ENCODE measurements at regions not wholly inside any gene's neighbourhood (a gene's known extent, or its start where the extent isn't known, plus 50 kb on each side); places are given as distances from the start of the nearest gene placed in this dataset.

GRCh38 chr15:98226578-98226977 lies 266.1 kb downstream of the ARRDC4 start:
- no peak for TF ChIP-seq EZH2 (IDR thresholded peaks at IDR 0.05)
- no peak for TF ChIP-seq FOXP2 (optimal IDR thresholded peaks at IDR 0.05; ENCODE audit: control extremely low read depth, extremely low read length, insufficient read depth)
- no peak for TF ChIP-seq POLR2AphosphoS5 (IDR thresholded peaks at IDR 0.05; ENCODE audit: borderline replicate concordance, low read depth, low read length)
- H3K9ac ChIP-seq (ENCODE audit: insufficient read length) = no peak overlapping the region
- no peaks in the 10 kb centered on the region for H3K9me3 ChIP-seq (ENCODE audit: low read depth, low read length)
- H3K36me3 ChIP-seq (ENCODE audit: insufficient read depth, low read length) = no peaks in the 10 kb centered on the region
- H3K27ac ChIP-seq = no peak overlapping the region
- DNase-seq (ENCODE audit: low read depth, low spot score) = no peak
- no peak overlapping the region for H3K4me3 ChIP-seq

GRCh38 chr15:98228846-98229245 lies 268.3 kb downstream of the ARRDC4 start:
- H3K36me3 ChIP-seq (ENCODE audit: insufficient read depth, low read length) = no peaks in the 10 kb centered on the region
- no peak overlapping the region for H3K4me3 ChIP-seq
- no peak for DNase-seq (ENCODE audit: low read depth, low spot score)
- no peak overlapping the region for H3K27ac ChIP-seq
- H3K9ac ChIP-seq (ENCODE audit: insufficient read length) = no peak overlapping the region
- no peak for TF ChIP-seq EZH2 (IDR thresholded peaks at IDR 0.05)
- no peak for TF ChIP-seq POLR2AphosphoS5 (IDR thresholded peaks at IDR 0.05; ENCODE audit: borderline replicate concordance, low read depth, low read length)
- TF ChIP-seq FOXP2 (optimal IDR thresholded peaks at IDR 0.05; ENCODE audit: control extremely low read depth, extremely low read length, insufficient read depth) = no peak
- no peaks in the 10 kb centered on the region for H3K9me3 ChIP-seq (ENCODE audit: low read depth, low read length)

GRCh38 chr15:98230975-98231374 lies 270.5 kb downstream of the ARRDC4 start:
- Histone ChIP-seq H3K9me3 (ENCODE audit: low read depth, low read length) (no peaks in the 10 kb centered on the region), H3K4me3 (no peak overlapping the region)
- TF ChIP-seq POLR2AphosphoS5 (IDR thresholded peaks at IDR 0.05; ENCODE audit: borderline replicate concordance, low read depth, low read length) = no peak
- TF ChIP-seq FOXP2 (optimal IDR thresholded peaks at IDR 0.05; ENCODE audit: control extremely low read depth, extremely low read length, insufficient read depth) = no peak
- TF ChIP-seq EZH2 (IDR thresholded peaks at IDR 0.05) = no peak

GRCh38 chr15:98231696-98232440 lies 271.4 kb downstream of the ARRDC4 start:
- no peaks in the 10 kb centered on the region for H3K36me3 ChIP-seq (ENCODE audit: insufficient read depth, low read length)
- no peak overlapping the region for H3K9ac ChIP-seq (ENCODE audit: insufficient read length)
- no peak for TF ChIP-seq EZH2 (IDR thresholded peaks at IDR 0.05)
- TF ChIP-seq POLR2AphosphoS5 (IDR thresholded peaks at IDR 0.05; ENCODE audit: borderline replicate concordance, low read depth, low read length) = no peak
- TF ChIP-seq FOXP2 (optimal IDR thresholded peaks at IDR 0.05; ENCODE audit: control extremely low read depth, extremely low read length, insufficient read depth) = no peak
- no peak for DNase-seq (ENCODE audit: low read depth, low spot score)
- no peak overlapping the region for H3K27ac ChIP-seq
- no peak overlapping the region for H3K4me3 ChIP-seq
- H3K9me3 ChIP-seq (ENCODE audit: low read depth, low read length) = no peaks in the 10 kb centered on the region

More at GRCh38 chr15:98230975-98231374, 270.5 kb downstream of the ARRDC4 start:
- Histone ChIP-seq H3K27ac (no peak overlapping the region), H3K9ac (ENCODE audit: insufficient read length) (no peak overlapping the region), H3K36me3 (ENCODE audit: insufficient read depth, low read length) (no peaks in the 10 kb centered on the region)
- DNase-seq (ENCODE audit: low read depth, low spot score) = no peak

- H3K27ac ChIP-seq = no peak overlapping the region
- H3K9me3 ChIP-seq (ENCODE audit: low read depth, low read length) = no peaks in the 10 kb centered on the region
- DNase-seq (ENCODE audit: low read depth, low spot score) = no peak
- H3K9ac ChIP-seq (ENCODE audit: insufficient read length) = no peak overlapping the region
- no peak for TF ChIP-seq EZH2 (IDR thresholded peaks at IDR 0.05)
- TF ChIP-seq FOXP2 (optimal IDR thresholded peaks at IDR 0.05; ENCODE audit: control extremely low read depth, extremely low read length, insufficient read depth) = no peak
- no peak for TF ChIP-seq POLR2AphosphoS5 (IDR thresholded peaks at IDR 0.05; ENCODE audit: borderline replicate concordance, low read depth, low read length)
- H3K4me3 ChIP-seq = no peak overlapping the region
- H3K36me3 ChIP-seq (ENCODE audit: insufficient read depth, low read length) = no peaks in the 10 kb centered on the region
Measured at GRCh38 chr15:98232761-98233160, 272.3 kb downstream of the ARRDC4 start.

GRCh38 chr15:98233873-98234272 lies 273.4 kb downstream of the ARRDC4 start:
- no peak for DNase-seq (ENCODE audit: low read depth, low spot score)
- Histone ChIP-seq H3K9ac (ENCODE audit: insufficient read length) (no peak overlapping the region), H3K9me3 (ENCODE audit: low read depth, low read length) (no peaks in the 10 kb centered on the region), H3K36me3 (ENCODE audit: insufficient read depth, low read length) (no peaks in the 10 kb centered on the region), H3K27ac (no peak overlapping the region), H3K4me3 (no peak overlapping the region)
- no peak for TF ChIP-seq POLR2AphosphoS5 (IDR thresholded peaks at IDR 0.05; ENCODE audit: borderline replicate concordance, low read depth, low read length)
- TF ChIP-seq EZH2 (IDR thresholded peaks at IDR 0.05) = no peak
- no peak for TF ChIP-seq FOXP2 (optimal IDR thresholded peaks at IDR 0.05; ENCODE audit: control extremely low read depth, extremely low read length, insufficient read depth)

- H3K4me3 ChIP-seq = no peak overlapping the region
- H3K27ac ChIP-seq = no peak overlapping the region
- no peaks in the 10 kb centered on the region for H3K36me3 ChIP-seq (ENCODE audit: insufficient read depth, low read length)
- DNase-seq (ENCODE audit: low read depth, low spot score) = no peak
- no peaks in the 10 kb centered on the region for H3K9me3 ChIP-seq (ENCODE audit: low read depth, low read length)
- H3K9ac ChIP-seq (ENCODE audit: insufficient read length) = no peak overlapping the region
- no peak for TF ChIP-seq POLR2AphosphoS5 (IDR thresholded peaks at IDR 0.05; ENCODE audit: borderline replicate concordance, low read depth, low read length)
- no peak for TF ChIP-seq EZH2 (IDR thresholded peaks at IDR 0.05)
- no peak for TF ChIP-seq FOXP2 (optimal IDR thresholded peaks at IDR 0.05; ENCODE audit: control extremely low read depth, extremely low read length, insufficient read depth)
Measured at GRCh38 chr15:98240303-98240702, 279.8 kb downstream of the ARRDC4 start.

GRCh38 chr15:98241032-98241554 lies 280.6 kb downstream of the ARRDC4 start:
- Histone ChIP-seq H3K9ac (ENCODE audit: insufficient read length) (no peak overlapping the region), H3K27ac (no peak overlapping the region), H3K9me3 (ENCODE audit: low read depth, low read length) (no peaks in the 10 kb centered on the region), H3K4me3 (no peak overlapping the region), H3K36me3 (ENCODE audit: insufficient read depth, low read length) (no peaks in the 10 kb centered on the region)
- TF ChIP-seq FOXP2 (optimal IDR thresholded peaks at IDR 0.05; ENCODE audit: control extremely low read depth, extremely low read length, insufficient read depth) (no peak), POLR2AphosphoS5 (IDR thresholded peaks at IDR 0.05; ENCODE audit: borderline replicate concordance, low read depth, low read length) (no peak), EZH2 (IDR thresholded peaks at IDR 0.05) (no peak)
- no peak for DNase-seq (ENCODE audit: low read depth, low spot score)
